H54 (cell line): ENCODE measurements at regions not wholly inside any gene's neighbourhood (a gene's known extent, or its start where the extent isn't known, plus 50 kb on each side); places are given as distances from the start of the nearest gene placed in this dataset.
"Not testable (repeated sequence)": the region's sequence is repeated elsewhere in the genome, so short reads cannot be mapped to it uniquely, and the experiment has no call there.

Experiments used
- DNase-seq: peaks from one replicate; pipeline ENCODE4 v3.0.0; 2011; ENCODE audit warnings: low spot score, mixed read lengths; ENCODE audit not compliant: insufficient read length
- FAIRE-seq: peaks from 3 replicates; lab custom pipeline; 2011; peaks lifted over from hg19 to GRCh38; lab: Jason Lieb, UNC
- POLR2A ChIP-seq: IDR thresholded peaks from 2 replicates; pipeline ENCODE4 v1.6.1; 2011; ENCODE audit warnings: low read depth, mild to moderate bottlenecking, low read length

- TF ChIP-seq POLR2A, result no peak
- no peak for DNase-seq
- FAIRE-seq, result no peak
These were observed 190.4 kb downstream of the MIS18A start for GRCh38 chr21:32088471-32088870.

GRCh38 chr21:32087447-32087846 is 191.4 kb downstream of the MIS18A start:
- FAIRE-seq (no peak), DNase-seq (no peak)
- TF ChIP-seq POLR2A, result no peak

- no peak for TF ChIP-seq POLR2A
- FAIRE-seq (no peak), DNase-seq (no peak)
These were observed 195.7 kb downstream of the MIS18A start for GRCh38 chr21:32083197-32083596.

GRCh38 chr21:32082466-32082865 is 196.4 kb downstream of the MIS18A start:
- TF ChIP-seq POLR2A, result no peak
- DNase-seq (no peak), FAIRE-seq (no peak)

GRCh38 chr21:32073593-32073992 is 200.8 kb downstream of the HUNK start:
- no peak for FAIRE-seq
- TF ChIP-seq POLR2A, result no peak
- no peak for DNase-seq

GRCh38 chr21:32073190-32073589 is 200.4 kb downstream of the HUNK start:
- FAIRE-seq (no peak), DNase-seq (no peak)
- no peak for TF ChIP-seq POLR2A

- DNase-seq, FAIRE-seq: not testable (repeated sequence)
These were observed 198.8 kb downstream of the HUNK start for GRCh38 chr21:32071620-32072019.

- DNase-seq, result no peak
- no peak for FAIRE-seq
These were observed 198.0 kb downstream of the HUNK start for GRCh38 chr21:32070676-32071330.

GRCh38 chr21:32070126-32070525 is 197.3 kb downstream of the HUNK start:
- DNase-seq (no peak), FAIRE-seq (no peak)
- no peak for TF ChIP-seq POLR2A

More at GRCh38 chr21:32070676-32071330, 198.0 kb downstream of the HUNK start:
- no peak for TF ChIP-seq POLR2A

- FAIRE-seq, result no peak
- DNase-seq, result no peak
- no peak for TF ChIP-seq POLR2A
These were observed 192.8 kb downstream of the HUNK start for GRCh38 chr21:32065654-32066053.

GRCh38 chr21:32064281-32064910 is 191.6 kb downstream of the HUNK start:
- FAIRE-seq (no peak), DNase-seq (no peak)
- no peak for TF ChIP-seq POLR2A

GRCh38 chr21:32062591-32063227 is 189.9 kb downstream of the HUNK start:
- FAIRE-seq (no peak), DNase-seq (no peak)
- no peak for TF ChIP-seq POLR2A

GRCh38 chr21:32061729-32062128 is 188.9 kb downstream of the HUNK start:
- TF ChIP-seq POLR2A, result no peak
- FAIRE-seq (no peak), DNase-seq (no peak)

GRCh38 chr21:32056791-32057190 is 184.0 kb downstream of the HUNK start:
- FAIRE-seq (no peak), DNase-seq (no peak)
- no peak for TF ChIP-seq POLR2A
